Peyer's patch (tissue), 4 donors: ENCODE measurements at regions not wholly inside any gene's neighbourhood (a gene's known extent, or its start where the extent isn't known, plus 50 kb on each side); places are given as distances from the start of the nearest gene placed in this dataset.

ENCODE experiments used
- DNase-seq, 3 donors: peaks; one replicate each; pipeline ENCODE4 v3.0.0-alpha.2; 2017 to 2019
- H3K27ac ChIP-seq, 4 donors: fragments of 200-600 bp; sonication (generic); one replicate each; pipeline ENCODE4 v1.5.1; 2016 to 2019
- H3K27me3 ChIP-seq, 2 donors: fragments of 200-600 bp; sonication (generic); one replicate each; pipeline ENCODE4 v1.5.1; 2019
- H3K36me3 ChIP-seq, 3 donors: fragments of 200-600 bp; sonication (generic); one replicate each; pipeline ENCODE4 v1.5.1; 2016 to 2019
- H3K4me1 ChIP-seq, 4 donors: fragments of 200-600 bp; sonication (generic); one replicate each; pipeline ENCODE4 v1.5.1; 2016 to 2019
- H3K4me3 ChIP-seq, 4 donors: fragments of 200-600 bp; sonication (generic); 1 replicate in 3 of 4; 2 replicates in 1 of 4; pipeline ENCODE4 v1.5.1; 2016 to 2019; ENCODE audit warnings: mild to moderate bottlenecking in 1 of 4
- H3K9me3 ChIP-seq, 4 donors: fragments of 200-600 bp; sonication (generic); one replicate each; pipeline ENCODE4 v1.5.1; 2016 to 2019; ENCODE audit warnings: mild to moderate bottlenecking in 1 of 4
- POLR2A ChIP-seq, 2 donors: fragments of 450-650 bp; IDR thresholded peaks; one replicate each; pipeline ENCODE4 v1.5.1; 2017; ENCODE audit warnings: antibody characterized with exemption in 2 of 2, mild to moderate bottlenecking in 2 of 2, moderate library complexity in 2 of 2
- TF ChIP-seq, protein P1 (sequence below), 6 experiments: fragments of 450-650 bp in 4 of 6; fragments of 200-600 bp in 2 of 6; sonication (generic) in 1 of 6; IDR thresholded peaks; one replicate each; pipeline ENCODE4 v1.5.1; 2017 to 2019; ENCODE audit warnings: antibody characterized with exemption in 6 of 6, mild to moderate bottlenecking in 3 of 6, moderate library complexity in 1 of 6

DNA sequence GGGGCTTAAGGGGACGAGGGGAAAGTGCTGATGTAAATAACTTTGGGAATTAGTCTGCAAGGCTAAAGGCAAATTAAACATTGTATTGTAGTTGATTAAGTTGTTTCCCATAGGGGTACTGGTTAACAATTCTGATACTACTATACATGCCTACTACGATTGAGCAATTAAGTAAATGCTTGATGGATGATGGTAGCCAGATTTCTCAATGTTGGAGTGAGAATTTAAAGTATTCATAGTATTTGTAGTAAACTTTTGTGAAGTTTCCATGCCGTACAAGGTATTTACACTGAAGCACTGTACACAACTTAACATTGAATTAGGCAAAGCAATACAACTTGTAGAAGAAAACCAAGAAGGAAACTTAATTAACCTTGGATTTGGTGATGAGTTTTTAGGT lies 852.3 kb downstream of the QKI start:
- no peak overlapping the region for H3K27ac ChIP-seq
- TF ChIP-seq, protein P1, sequence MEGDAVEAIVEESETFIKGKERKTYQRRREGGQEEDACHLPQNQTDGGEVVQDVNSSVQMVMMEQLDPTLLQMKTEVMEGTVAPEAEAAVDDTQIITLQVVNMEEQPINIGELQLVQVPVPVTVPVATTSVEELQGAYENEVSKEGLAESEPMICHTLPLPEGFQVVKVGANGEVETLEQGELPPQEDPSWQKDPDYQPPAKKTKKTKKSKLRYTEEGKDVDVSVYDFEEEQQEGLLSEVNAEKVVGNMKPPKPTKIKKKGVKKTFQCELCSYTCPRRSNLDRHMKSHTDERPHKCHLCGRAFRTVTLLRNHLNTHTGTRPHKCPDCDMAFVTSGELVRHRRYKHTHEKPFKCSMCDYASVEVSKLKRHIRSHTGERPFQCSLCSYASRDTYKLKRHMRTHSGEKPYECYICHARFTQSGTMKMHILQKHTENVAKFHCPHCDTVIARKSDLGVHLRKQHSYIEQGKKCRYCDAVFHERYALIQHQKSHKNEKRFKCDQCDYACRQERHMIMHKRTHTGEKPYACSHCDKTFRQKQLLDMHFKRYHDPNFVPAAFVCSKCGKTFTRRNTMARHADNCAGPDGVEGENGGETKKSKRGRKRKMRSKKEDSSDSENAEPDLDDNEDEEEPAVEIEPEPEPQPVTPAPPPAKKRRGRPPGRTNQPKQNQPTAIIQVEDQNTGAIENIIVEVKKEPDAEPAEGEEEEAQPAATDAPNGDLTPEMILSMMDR (IDR thresholded peaks at IDR 0.05) = no peak
- no peak for TF ChIP-seq POLR2A (IDR thresholded peaks at IDR 0.05)

DNA sequence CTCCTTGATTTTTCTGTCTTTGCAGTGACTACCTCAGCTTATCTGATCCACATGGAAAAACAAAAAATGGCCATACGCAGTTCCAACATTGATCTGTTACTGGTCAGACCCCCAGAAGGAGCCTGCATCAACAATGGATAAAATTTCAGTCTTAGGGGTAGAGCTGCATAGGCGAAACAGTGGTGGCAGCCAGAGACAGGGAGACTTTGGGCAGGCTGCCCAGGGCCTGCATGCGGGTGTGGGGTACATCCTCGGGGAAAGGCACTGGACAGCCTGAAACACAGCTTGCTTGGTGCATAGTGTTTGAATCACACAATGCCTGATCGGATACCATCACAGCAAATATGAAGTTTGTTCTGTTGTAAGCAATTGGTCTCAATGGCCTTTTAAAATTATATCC lies 847.8 kb downstream of the QKI start:
- H3K9me3 ChIP-seq = no peaks in the 10 kb centered on the region
- TF ChIP-seq, protein P1 (IDR thresholded peaks at IDR 0.05) = no peak
- no peak for TF ChIP-seq POLR2A (IDR thresholded peaks at IDR 0.05)
- H3K27me3 ChIP-seq = no peaks in the 10 kb centered on the region
- no peak for DNase-seq
- no peaks in the 10 kb centered on the region for H3K4me1 ChIP-seq
- H3K36me3 ChIP-seq = no peaks in the 10 kb centered on the region
- no peak overlapping the region for H3K27ac ChIP-seq
- no peak overlapping the region for H3K4me3 ChIP-seq

More for the DNA sequence above, 852.3 kb downstream of the QKI start:
- no peaks in the 10 kb centered on the region for H3K27me3 ChIP-seq
- no peaks in the 10 kb centered on the region for H3K36me3 ChIP-seq
- no peaks in the 10 kb centered on the region for H3K4me1 ChIP-seq
- no peak for DNase-seq
- H3K4me3 ChIP-seq = no peak overlapping the region
- H3K9me3 ChIP-seq = no peaks in the 10 kb centered on the region

GRCh38 chr6:164258421-164258820 lies 843.9 kb downstream of the QKI start:
- no peak overlapping the region for H3K27ac ChIP-seq
- H3K27me3 ChIP-seq = no peaks in the 10 kb centered on the region
- TF ChIP-seq, protein P1 (IDR thresholded peaks at IDR 0.05) = no peak
- no peak for TF ChIP-seq POLR2A (IDR thresholded peaks at IDR 0.05)
- H3K9me3 ChIP-seq = no peaks in the 10 kb centered on the region
- no peak overlapping the region for H3K4me3 ChIP-seq
- DNase-seq = no peak
- H3K36me3 ChIP-seq = no peaks in the 10 kb centered on the region
- no peaks in the 10 kb centered on the region for H3K4me1 ChIP-seq

DNA sequence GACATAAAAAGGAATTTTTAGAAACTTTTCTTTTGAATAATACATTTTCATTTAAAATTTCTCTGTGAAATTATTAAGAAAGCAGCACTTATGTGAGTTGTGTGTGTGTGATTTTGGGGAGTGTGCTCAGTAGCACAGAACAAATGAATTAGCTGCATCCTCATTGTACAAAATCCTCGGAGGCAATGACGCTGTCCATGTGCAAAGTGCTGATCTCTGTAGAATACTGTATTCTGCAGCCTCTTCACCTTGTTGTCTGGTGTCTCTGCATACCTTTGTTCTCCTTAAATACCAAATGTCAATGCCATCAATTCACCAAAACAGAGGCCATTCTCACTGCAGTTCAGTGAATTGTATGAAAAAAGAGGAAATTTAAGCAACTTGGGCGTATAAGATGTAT lies 838.4 kb downstream of the QKI start:
- DNase-seq = no peak
- Histone ChIP-seq H3K9me3 (no peaks in the 10 kb centered on the region), H3K27me3 (no peaks in the 10 kb centered on the region), H3K27ac (no peak overlapping the region), H3K4me3 (no peak overlapping the region), H3K4me1 (no peaks in the 10 kb centered on the region), H3K36me3 (no peaks in the 10 kb centered on the region)
- TF ChIP-seq, protein P1 (IDR thresholded peaks at IDR 0.05) = no peak
- TF ChIP-seq POLR2A (IDR thresholded peaks at IDR 0.05) = no peak

- no peaks in the 10 kb centered on the region for H3K4me1 ChIP-seq
- no peaks in the 10 kb centered on the region for H3K9me3 ChIP-seq
- H3K4me3 ChIP-seq = no peak overlapping the region
- no peak overlapping the region for H3K27ac ChIP-seq
- H3K27me3 ChIP-seq = no peaks in the 10 kb centered on the region
- no peaks in the 10 kb centered on the region for H3K36me3 ChIP-seq
- no peak for DNase-seq
- no peak for TF ChIP-seq POLR2A (IDR thresholded peaks at IDR 0.05)
Observed at GRCh38 chr6:164252291-164252690, 837.8 kb downstream of the QKI start.

GRCh38 chr6:164247106-164247505 lies 832.6 kb downstream of the QKI start:
- Histone ChIP-seq H3K4me3 (no peak overlapping the region), H3K9me3 (no peaks in the 10 kb centered on the region), H3K27me3 (no peaks in the 10 kb centered on the region), H3K4me1 (no peaks in the 10 kb centered on the region), H3K36me3 (no peaks in the 10 kb centered on the region), H3K27ac (no peak overlapping the region)
- no peak for DNase-seq
- TF ChIP-seq POLR2A (IDR thresholded peaks at IDR 0.05) = no peak
- TF ChIP-seq, protein P1 (IDR thresholded peaks at IDR 0.05) = no peak
